ENCODE measurements at regions not wholly inside any gene's neighbourhood (a gene's known extent, or its start where the extent isn't known, plus 50 kb on each side); places are given as distances from the start of the nearest gene placed in this dataset.

- FAIRE-seq (no peak), DNase-seq (ENCODE audit: insufficient read length, low spot score) (no peak)
- TF ChIP-seq CTCF (IDR thresholded peaks at IDR 0.05; ENCODE audit: insufficient read depth, missing control alignments): no peak
Measured at GRCh38 chr22:48072777-48073176, 1310.3 kb downstream of the TBC1D22A start.

- TF ChIP-seq CTCF (IDR thresholded peaks at IDR 0.05; ENCODE audit: insufficient read depth, missing control alignments): no peak
- FAIRE-seq: no peak
- DNase-seq (ENCODE audit: insufficient read length, low spot score): no peak
Measured at GRCh38 chr22:48071828-48072227, 1309.4 kb downstream of the TBC1D22A start.

- TF ChIP-seq CTCF (IDR thresholded peaks at IDR 0.05; ENCODE audit: insufficient read depth, missing control alignments): no peak
- no peak for DNase-seq (ENCODE audit: insufficient read length, low spot score)
- FAIRE-seq: no peak
Measured at GRCh38 chr22:48071305-48071704, 1308.9 kb downstream of the TBC1D22A start.

- no peak for FAIRE-seq
- no peak for DNase-seq (ENCODE audit: insufficient read length, low spot score)
- TF ChIP-seq CTCF (IDR thresholded peaks at IDR 0.05; ENCODE audit: insufficient read depth, missing control alignments): no peak
Measured at GRCh38 chr22:48070760-48071159, 1308.3 kb downstream of the TBC1D22A start.

- no peak for TF ChIP-seq CTCF (IDR thresholded peaks at IDR 0.05; ENCODE audit: insufficient read depth, missing control alignments)
- no peak for DNase-seq (ENCODE audit: insufficient read length, low spot score)
- no peak for FAIRE-seq
Measured at GRCh38 chr22:48070083-48070482, 1307.6 kb downstream of the TBC1D22A start.

GRCh38 chr22:48069256-48069655 is 1306.8 kb downstream of the TBC1D22A start:
- TF ChIP-seq CTCF (IDR thresholded peaks at IDR 0.05; ENCODE audit: insufficient read depth, missing control alignments): no peak
- FAIRE-seq (no peak), DNase-seq (ENCODE audit: insufficient read length, low spot score) (no peak)

GRCh38 chr22:48068323-48068885 is 1306.0 kb downstream of the TBC1D22A start:
- no peak for FAIRE-seq
- no peak for TF ChIP-seq CTCF (IDR thresholded peaks at IDR 0.05; ENCODE audit: insufficient read depth, missing control alignments)
- no peak for DNase-seq (ENCODE audit: insufficient read length, low spot score)

Measured in D721Med (cell line).